GM12873 (cell line): ENCODE measurements at regions not wholly inside any gene's neighbourhood (a gene's known extent, or its start where the extent isn't known, plus 50 kb on each side); places are given as distances from the start of the nearest gene placed in this dataset.

Source experiments
- CTCF ChIP-seq: IDR thresholded peaks from 2 replicates; pipeline ENCODE4 v1.5.1; 2012; ENCODE audit warnings: low read depth, mild to moderate bottlenecking, moderate library complexity, low read length, control low read depth; ENCODE audit not compliant: insufficient read depth; ENCODE audit errors: missing control alignments

- no peak for TF ChIP-seq CTCF
These were observed 113.6 kb downstream of the SPRY1 start for GRCh38 chr4:123510221-123510620.

GRCh38 chr4:123510659-123511058 is 114.1 kb downstream of the SPRY1 start:
- no peak for TF ChIP-seq CTCF

- TF ChIP-seq CTCF: no peak
These were observed 120.0 kb downstream of the SPRY1 start for GRCh38 chr4:123516576-123516975.

GRCh38 chr4:123517176-123517575 is 120.6 kb downstream of the SPRY1 start:
- TF ChIP-seq CTCF: no peak

- TF ChIP-seq CTCF: no peak
These were observed 121.4 kb downstream of the SPRY1 start for GRCh38 chr4:123517971-123518370.

GRCh38 chr4:123520325-123520724 is 123.7 kb downstream of the SPRY1 start:
- no peak for TF ChIP-seq CTCF

- TF ChIP-seq CTCF: no peak
These were observed 125.5 kb downstream of the SPRY1 start for GRCh38 chr4:123522081-123522480.
